ENCODE measurements at regions not wholly inside any gene's neighbourhood (a gene's known extent, or its start where the extent isn't known, plus 50 kb on each side); places are given as distances from the start of the nearest gene placed in this dataset.
"Not testable (repeated sequence)": the region's sequence is repeated elsewhere in the genome, so short reads cannot be mapped to it uniquely, and the experiment has no call there.

- in situ Hi-C loops (cut with HindIII; ENCODE audit: low sequenced_read_pairs): no loop called here
Measured at GRCh38 chr6:125354649-125355048, 52.9 kb upstream of the HDDC2 start.

DNA sequence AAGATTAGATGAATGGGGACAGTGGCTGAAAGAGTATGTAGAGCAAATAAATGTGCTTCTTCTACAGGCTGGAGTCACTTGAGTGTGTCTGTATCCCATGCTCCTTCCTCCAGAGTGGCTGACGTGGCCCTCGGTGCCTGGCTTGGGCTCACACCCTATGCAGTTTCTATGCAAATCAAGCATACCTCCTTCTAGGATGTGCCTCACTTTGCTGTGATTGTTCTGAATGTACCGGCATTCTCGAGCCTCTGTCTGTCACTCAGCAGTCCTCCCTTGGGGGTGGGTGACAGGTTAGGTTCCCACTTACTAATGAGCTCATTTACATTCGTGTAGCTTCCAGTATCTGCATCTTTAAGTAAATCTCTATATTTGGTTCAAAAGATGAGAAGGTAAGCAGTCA, 55.1 kb upstream of the HDDC2 start:
- in situ Hi-C loops (cut with HindIII; ENCODE audit: low sequenced_read_pairs): no loop called here

DNA sequence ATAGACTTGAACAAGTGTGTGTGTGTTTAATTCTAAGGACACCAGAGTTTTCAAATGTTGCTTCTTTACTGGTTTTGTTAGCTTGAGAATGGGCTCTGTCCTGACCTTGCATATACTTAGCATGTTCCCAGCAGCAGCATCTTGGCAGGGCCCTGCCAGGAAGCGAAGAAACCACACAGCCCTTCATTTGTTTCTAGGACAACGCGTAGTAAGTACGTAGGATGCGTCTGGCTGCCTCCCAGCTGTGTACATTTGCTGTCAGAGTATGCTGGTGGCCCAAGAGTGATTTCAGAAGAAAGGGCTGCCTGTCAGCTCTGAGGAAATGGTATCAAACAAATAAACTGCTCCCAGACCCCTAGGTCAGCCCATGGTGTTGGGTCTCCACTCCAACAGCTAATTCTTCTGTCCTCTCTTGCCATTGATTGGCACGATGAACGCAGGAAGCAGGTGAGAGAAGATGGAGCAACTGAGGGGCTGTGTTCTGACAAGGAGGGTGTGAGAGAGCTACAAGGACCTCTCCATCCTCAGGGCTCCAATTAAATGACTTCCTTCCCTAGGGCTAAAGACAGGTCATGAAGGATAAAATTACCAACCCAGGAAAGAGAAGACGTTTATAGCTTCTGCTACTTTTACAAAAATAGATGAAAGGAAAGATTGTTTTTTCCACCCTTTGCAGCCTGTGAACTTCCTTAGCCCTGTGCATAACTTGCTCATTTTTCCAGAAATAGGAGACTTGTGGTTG, 55.9 kb upstream of the HDDC2 start:
- in situ Hi-C loops (cut with HindIII; ENCODE audit: low sequenced_read_pairs): no loop called here

GRCh38 chr6:125358898-125359297, 57.1 kb upstream of the HDDC2 start:
- in situ Hi-C loops (cut with HindIII; ENCODE audit: low sequenced_read_pairs): no loop called here

- in situ Hi-C loops (cut with HindIII; ENCODE audit: low sequenced_read_pairs): no loop called here
Measured at GRCh38 chr6:125361868-125362267, 60.1 kb upstream of the HDDC2 start.

DNA sequence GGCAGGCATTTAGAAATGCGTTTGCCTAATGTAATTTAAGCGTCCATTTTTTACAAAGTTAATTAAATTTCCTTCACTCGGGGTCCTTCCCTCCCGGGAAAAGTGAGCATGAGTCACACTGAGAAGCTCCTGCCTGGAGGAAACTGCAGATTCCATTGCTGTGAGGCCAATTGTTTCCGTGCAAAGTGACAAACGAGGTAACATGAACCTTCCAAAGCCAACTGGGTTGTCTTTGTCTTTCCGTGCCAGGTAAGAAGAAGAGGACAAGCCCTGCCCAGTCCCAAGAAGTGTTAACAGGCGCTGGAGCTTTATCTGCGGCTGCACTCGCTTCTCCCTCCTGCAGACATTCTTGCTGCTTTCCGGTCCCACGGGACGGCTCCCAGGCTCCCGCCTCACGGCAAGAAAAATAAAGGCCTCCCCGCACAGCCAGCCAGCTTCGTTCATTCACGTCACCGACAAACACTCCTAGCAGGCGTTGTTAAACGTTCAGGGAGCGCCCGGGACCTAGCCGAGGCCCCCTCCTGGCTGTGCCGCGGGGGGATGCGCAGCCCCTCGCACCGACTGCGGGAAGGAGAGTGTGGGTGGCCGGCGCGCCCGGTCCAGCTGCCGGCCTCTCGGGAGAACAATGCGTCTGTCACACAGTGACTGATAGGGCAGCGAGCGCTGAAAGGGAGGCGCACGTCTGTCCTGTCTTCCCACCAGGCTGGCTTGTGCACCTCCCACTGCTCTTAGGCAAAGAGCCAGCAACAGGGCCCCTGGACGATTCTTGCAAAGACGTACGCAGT, 61.5 kb upstream of the HDDC2 start:
- in situ Hi-C loops (cut with HindIII; ENCODE audit: low sequenced_read_pairs): no loop called here

GRCh38 chr6:125363824-125364165, 62.0 kb upstream of the HDDC2 start:
- in situ Hi-C loops (cut with HindIII; ENCODE audit: low sequenced_read_pairs): no loop called here

DNA sequence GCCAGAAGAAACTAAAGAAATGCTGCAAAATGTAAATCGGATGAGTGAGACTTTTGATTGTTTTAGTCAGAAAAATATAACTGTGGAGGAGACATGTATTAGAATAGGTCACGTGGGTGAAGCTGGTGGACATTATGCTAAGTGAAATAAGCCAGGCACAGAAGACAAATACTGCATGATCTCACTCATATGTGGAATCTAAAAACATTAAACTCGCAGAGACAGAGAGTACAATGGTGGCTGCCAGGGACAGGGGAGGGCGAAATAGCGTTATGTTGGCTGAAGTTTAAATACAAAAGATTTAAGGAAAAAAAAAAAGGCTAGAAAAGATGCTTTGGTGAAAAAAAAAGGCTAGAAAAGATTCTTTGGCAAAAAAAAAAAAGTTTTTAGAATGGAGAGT, 63.5 kb upstream of the HDDC2 start:
- in situ Hi-C loops (cut with HindIII; ENCODE audit: low sequenced_read_pairs): no loop called here

GRCh38 chr6:125367036-125367782, 65.4 kb upstream of the HDDC2 start:
- in situ Hi-C loops (cut with HindIII; ENCODE audit: low sequenced_read_pairs): no loop called here

DNA sequence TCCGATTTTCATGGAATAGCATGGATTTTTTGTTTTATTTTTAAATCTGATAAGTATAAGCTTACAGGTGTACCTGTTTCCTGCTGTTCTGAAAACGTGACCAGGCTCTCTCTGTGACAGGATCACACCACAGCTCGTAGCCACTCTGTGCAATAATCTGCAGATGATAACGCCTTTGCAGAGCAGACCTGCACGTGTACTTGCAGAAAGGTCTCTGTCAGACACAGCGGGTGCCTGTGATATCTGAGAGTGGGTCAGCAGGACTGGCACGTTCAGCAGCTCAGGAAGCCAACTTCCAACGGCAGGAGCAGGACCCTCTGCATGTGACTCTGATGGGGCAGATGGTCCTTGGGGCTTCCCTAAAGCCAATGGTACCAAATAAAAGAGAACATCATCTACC, 68.6 kb upstream of the HDDC2 start:
- in situ Hi-C loops (cut with HindIII; ENCODE audit: low sequenced_read_pairs): loop anchor here (5.0 kb wide), 1 partner anchor 42 kb away; no protein-coding TSS in a partner anchor

GRCh38 chr6:125375013-125375412, 73.2 kb upstream of the HDDC2 start:
- in situ Hi-C loops (cut with HindIII; ENCODE audit: low sequenced_read_pairs): no loop called here

- in situ Hi-C loops (cut with HindIII; ENCODE audit: low sequenced_read_pairs): no loop called here
Measured at GRCh38 chr6:125375821-125376220, 74.1 kb upstream of the HDDC2 start.

GRCh38 chr6:125377621-125378020, 75.9 kb upstream of the HDDC2 start:
- in situ Hi-C loops (cut with HindIII; ENCODE audit: low sequenced_read_pairs): no loop called here

- in situ Hi-C loops (cut with HindIII; ENCODE audit: low sequenced_read_pairs): no loop called here
Measured at GRCh38 chr6:125379174-125379573, 77.4 kb upstream of the HDDC2 start.

- in situ Hi-C loops (cut with HindIII; ENCODE audit: low sequenced_read_pairs): no loop called here
Measured at GRCh38 chr6:125380474-125380873, 78.7 kb upstream of the HDDC2 start.

- in situ Hi-C loops (cut with HindIII; ENCODE audit: low sequenced_read_pairs): not testable (repeated sequence)
Measured at GRCh38 chr6:125386337-125386736, 84.6 kb upstream of the HDDC2 start.

- in situ Hi-C loops (cut with HindIII; ENCODE audit: low sequenced_read_pairs): no loop called here
Measured at GRCh38 chr6:125392682-125393081, 90.9 kb upstream of the HDDC2 start.

GRCh38 chr6:125393449-125393858, 91.7 kb upstream of the HDDC2 start:
- in situ Hi-C loops (cut with HindIII; ENCODE audit: low sequenced_read_pairs): no loop called here

DNA sequence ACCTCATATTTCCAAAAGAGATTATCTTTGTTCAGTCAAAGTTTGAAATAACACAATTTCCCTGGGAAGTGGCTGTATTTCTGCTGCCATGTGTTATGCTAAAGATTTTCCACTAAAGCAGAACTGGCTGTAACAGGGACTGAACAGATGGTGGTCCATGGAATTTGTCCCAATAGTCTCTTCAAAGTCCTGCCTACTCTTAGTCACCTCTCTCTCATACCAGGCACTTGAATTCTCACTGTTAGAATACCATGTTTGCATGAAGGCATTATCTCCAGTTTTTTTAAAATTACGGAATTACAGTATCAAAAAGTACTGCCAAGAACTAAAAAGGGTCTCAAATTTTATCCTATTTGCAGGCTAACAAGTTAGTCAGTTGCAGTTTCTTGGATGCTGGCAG, 105.0 kb upstream of the HDDC2 start:
- in situ Hi-C loops (cut with HindIII; ENCODE audit: low sequenced_read_pairs): no loop called here

GRCh38 chr6:125414507-125414906, 112.7 kb upstream of the HDDC2 start:
- in situ Hi-C loops (cut with HindIII; ENCODE audit: low sequenced_read_pairs): loop anchor here (5.0 kb wide), 1 partner anchor 42 kb away; no protein-coding TSS in a partner anchor

DNA sequence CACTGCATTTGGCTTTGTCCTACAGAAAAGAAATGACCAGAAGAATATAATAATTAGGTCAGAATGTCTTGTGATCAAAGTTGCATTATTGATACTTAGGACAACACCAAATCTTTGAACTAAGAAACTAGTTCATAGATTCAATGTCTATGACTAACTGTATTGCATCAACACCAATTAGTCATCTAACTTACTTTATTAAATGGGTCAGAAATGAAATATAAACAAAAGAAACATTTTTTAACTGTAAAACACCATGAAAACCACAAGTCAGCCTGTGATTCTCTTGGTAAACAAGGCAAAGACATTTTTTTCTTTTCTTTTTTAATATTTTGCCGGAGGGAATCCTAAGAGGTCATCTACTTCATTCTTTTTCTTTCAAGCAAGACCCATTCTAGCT, 114.1 kb upstream of the HDDC2 start:
- in situ Hi-C loops (cut with HindIII; ENCODE audit: low sequenced_read_pairs): no loop called here

DNA sequence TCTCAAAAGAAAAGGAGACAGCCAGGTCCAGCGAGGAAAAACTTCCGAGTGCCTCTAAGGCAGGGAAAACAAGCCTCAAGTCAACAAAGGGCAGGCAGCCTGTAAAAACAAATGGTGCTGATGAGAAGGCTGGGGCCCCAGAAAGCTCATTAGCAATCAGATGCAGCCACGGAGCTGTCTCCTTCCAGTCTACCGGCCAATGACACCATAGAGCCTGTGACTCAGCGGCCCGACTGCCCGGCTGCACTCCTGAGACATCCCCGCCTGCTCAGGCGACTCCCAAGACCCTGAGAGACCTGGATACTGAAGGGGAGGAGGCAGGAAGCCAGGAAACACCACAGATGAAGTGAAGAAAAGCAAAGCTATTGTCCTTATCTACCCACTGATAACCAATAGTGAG, 120.1 kb upstream of the HDDC2 start:
- in situ Hi-C loops (cut with HindIII; ENCODE audit: low sequenced_read_pairs): no loop called here
